ENCODE measurements at regions not wholly inside any gene's neighbourhood (a gene's known extent, or its start where the extent isn't known, plus 50 kb on each side); places are given as distances from the start of the nearest gene placed in this dataset.

GRCh38 chr20:57990396-57990987, 238.0 kb downstream of the ANKRD60 start:
- Histone ChIP-seq H2BK12ac (ENCODE audit: insufficient read length, low read depth, low read length) (no peak overlapping the region), H3K9me3 (ENCODE audit: control insufficient read depth, low read depth, low read length) (no peaks in the 10 kb centered on the region), H2BK5ac (ENCODE audit: insufficient read length, low read length) (no peak overlapping the region), H4K8ac (replicated peaks; ENCODE audit: insufficient read length, low read depth, low read length) (no peak overlapping the region), H3K79me2 (ENCODE audit: insufficient read depth, low read length) (no peaks in the 10 kb centered on the region), H4K5ac (ENCODE audit: insufficient read length, low read depth, low read length) (no peak overlapping the region), H2BK120ac (ENCODE audit: low read depth, low read length, poor library complexity, severe bottlenecking) (no peak overlapping the region), H3K23ac (ENCODE audit: insufficient read length, low read depth, low read length) (no peak overlapping the region), H4K20me1 (ENCODE audit: control insufficient read depth, insufficient read depth, insufficient read length) (no peaks in the 10 kb centered on the region), H3K4ac (ENCODE audit: low read depth, low read length) (no peak overlapping the region), H2AK5ac (ENCODE audit: insufficient read length, low read length) (no peak overlapping the region), H3K4me2 (ENCODE audit: insufficient read depth, insufficient read length, low read length) (no peak overlapping the region), H3K18ac (ENCODE audit: insufficient read length, low read depth, low read length) (no peak overlapping the region), H2AFZ (ENCODE audit: low read length) (no peak overlapping the region), H3K9ac (ENCODE audit: extremely low read depth, insufficient read length, low read length) (no peak overlapping the region), H3K27me3 (ENCODE audit: insufficient read depth, low read length) (no peaks in the 10 kb centered on the region), H2BK15ac (ENCODE audit: low read depth, low read length) (no peak overlapping the region), H3K4me1 (ENCODE audit: insufficient read depth, low read length) (no peaks in the 10 kb centered on the region), H3K79me1 (ENCODE audit: insufficient read depth, low read depth, low read length, poor library complexity, severe bottlenecking) (no peaks in the 10 kb centered on the region), H2BK20ac (ENCODE audit: low read depth, low read length, poor library complexity, severe bottlenecking) (no peak overlapping the region), H3K14ac (ENCODE audit: insufficient read depth, low read length) (no peak overlapping the region), H3K56ac (ENCODE audit: insufficient read length, low read depth, low read length) (no peak overlapping the region), H3K23me2 (ENCODE audit: insufficient read length, low read depth, low read length, poor library complexity, severe bottlenecking) (no peaks in the 10 kb centered on the region), H3K27ac (ENCODE audit: insufficient read length, low read depth, low read length) (no peak overlapping the region), H3T11ph (ENCODE audit: low read length) (no peak overlapping the region), H4K91ac (ENCODE audit: insufficient read length, low read depth, low read length) (no peak overlapping the region)
- peaks cover 3% of the 10 kb centered on the region for H3K27me3 Mint-ChIP-seq (ENCODE audit: low read depth)
- peaks cover 0 to 3% of the 10 kb centered on the region in 2 experiments; a peak in 1 of 4 replicates for H3K4me1 Mint-ChIP-seq
- no peaks in the 10 kb centered on the region for H3K9me3 Mint-ChIP-seq
- no peaks in the 10 kb centered on the region for H3K36me3 Mint-ChIP-seq (ENCODE audit: insufficient read depth in 1 of 3, low read depth in 3 of 3)
- no CpG with 5 or more reads among the region's 8 CpGs for WGBS (ENCODE audit: extremely low coverage, insufficient read length, low lambda C conversion rate)
- TF ChIP-seq CTCF (conservative IDR thresholded peaks at IDR 0.05) = no peak
- H3K4me3 Mint-ChIP-seq = no peak overlapping the region
- H3K27ac Mint-ChIP-seq = no peak overlapping the region
- no peak for DNase-seq
